SKM-1 (cell line): ENCODE measurements at regions not wholly inside any gene's neighbourhood (a gene's known extent, or its start where the extent isn't known, plus 50 kb on each side); places are given as distances from the start of the nearest gene placed in this dataset.
"Not testable (repeated sequence)": the region's sequence is repeated elsewhere in the genome, so short reads cannot be mapped to it uniquely, and the experiment has no call there.

Experiments used
- DNase-seq: peaks from one replicate; lab custom pipeline; 2025; ENCODE audit not compliant: unreplicated experiment; lab: John Stamatoyannopoulos, UW

DNA sequence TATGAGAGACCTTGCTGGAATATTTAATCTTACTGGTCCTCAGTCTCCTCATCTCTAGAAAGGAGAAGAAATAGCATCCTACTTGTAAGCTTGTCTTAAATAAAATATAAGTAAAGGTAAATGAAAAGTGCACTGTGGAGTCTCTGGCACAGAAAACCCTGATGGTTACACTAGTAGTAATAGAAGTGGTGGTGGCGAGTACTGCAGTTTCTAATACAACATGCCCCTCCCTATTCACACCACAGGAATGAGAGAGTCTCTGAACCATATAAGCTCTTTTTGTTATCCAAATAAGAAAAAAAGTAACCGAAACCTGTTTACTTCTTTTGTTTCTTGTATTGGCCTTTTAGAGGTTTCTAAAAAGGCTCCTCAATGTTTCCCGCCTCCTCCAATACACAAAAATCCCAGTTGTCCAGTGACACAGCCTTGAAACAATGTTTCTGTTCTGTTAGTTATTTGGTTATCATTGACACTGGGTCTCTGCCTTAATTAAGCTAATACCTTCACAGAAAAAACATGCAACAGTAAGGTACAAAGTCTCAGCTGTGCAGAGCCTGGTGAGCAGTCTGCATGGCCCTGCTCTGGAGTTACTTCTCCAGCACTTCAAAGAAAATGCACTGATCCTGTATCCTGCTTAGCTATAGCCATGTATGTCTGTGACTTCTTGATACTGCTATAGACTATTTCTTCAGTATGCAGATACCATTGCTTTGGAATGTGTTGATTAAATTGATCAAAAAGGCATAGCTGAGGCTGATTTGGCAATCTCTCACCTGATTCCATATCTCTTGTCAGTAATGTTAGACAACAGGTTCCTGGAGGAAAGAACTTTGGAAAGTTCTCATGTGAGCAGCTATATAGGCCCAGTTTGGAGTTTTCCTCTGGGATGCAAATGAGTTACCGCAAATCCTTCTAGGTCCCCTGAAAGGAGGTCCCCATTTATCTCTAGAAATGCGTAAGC lies 315.6 kb upstream of the IL12A start:
- DNase-seq: no peak

DNA sequence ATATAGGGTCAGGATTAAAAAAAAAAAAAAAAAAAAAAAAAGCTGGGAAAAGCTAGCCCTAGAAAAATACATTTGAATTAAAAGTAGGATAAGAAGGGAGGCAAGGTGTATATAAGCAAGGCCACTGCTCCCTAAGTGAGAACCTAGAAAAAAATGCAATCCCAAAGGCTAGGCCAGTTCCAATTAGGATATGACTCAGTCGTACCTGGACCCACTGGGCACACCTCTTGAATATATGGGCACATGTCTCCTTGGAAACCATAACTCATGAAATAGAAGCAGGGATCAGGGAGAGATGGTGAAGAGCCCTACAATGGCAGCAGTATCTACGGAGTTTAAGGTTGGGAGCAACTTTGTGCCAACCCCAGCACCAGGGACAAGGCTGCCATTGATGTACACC lies 314.1 kb upstream of the IL12A start:
- no peak for DNase-seq

DNA sequence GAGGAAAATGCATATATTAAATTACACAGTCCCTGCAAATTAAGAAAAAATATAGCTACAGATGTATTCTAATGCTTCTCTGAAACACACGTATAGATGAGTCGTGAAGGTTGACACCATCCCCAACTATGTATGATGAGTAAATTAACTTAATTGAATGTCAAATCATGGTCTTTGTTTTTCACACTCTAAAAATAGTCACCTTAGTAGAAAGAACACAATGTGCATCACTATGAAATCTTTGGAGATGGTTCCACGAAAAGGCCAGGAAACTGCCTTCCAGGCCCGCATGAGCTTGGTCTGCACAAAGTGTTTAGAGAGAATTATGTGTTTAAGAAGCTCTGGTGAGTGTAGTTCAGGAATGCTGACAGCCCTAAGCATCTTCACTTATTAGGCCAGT lies 313.4 kb upstream of the IL12A start:
- DNase-seq: no peak

DNA sequence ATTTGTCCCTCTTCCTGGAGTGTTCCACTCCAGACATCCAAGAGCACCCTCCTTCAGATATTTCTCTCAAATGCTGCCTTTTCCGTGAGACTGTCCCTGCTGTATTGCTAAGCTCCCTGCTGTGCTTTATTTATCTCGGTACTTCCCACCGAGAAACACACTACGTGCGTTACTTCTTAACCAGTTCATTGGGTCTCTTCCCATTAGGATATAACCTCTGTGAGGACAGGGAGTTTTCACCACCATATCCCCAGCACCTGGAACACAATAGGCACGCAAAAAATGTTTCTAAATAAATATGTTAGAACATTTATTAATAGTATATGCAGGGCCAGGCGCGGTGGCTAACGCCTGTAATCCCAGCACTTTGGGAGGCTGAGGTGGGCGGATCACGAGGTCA lies 308.7 kb upstream of the IL12A start:
- no peak for DNase-seq

DNA sequence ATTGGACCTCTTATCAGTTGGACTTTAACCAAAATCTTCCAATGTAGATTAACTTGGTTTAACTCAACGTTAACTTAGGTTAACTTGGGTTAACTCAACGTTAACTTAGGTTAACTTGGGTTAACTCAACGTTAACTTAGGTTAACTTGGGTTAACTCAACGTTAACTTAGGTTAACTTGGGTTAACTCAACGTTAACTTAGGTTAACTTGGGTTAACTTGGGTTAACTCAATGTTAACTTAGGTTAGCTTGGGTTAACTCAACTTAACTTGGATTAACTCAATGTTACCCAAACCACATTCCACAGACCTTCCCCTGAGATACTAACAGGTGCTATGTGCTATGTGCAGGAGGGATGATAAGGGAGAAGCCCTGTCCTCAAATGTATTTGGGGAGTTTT lies 306.9 kb upstream of the IL12A start:
- not testable (repeated sequence) for DNase-seq

DNA sequence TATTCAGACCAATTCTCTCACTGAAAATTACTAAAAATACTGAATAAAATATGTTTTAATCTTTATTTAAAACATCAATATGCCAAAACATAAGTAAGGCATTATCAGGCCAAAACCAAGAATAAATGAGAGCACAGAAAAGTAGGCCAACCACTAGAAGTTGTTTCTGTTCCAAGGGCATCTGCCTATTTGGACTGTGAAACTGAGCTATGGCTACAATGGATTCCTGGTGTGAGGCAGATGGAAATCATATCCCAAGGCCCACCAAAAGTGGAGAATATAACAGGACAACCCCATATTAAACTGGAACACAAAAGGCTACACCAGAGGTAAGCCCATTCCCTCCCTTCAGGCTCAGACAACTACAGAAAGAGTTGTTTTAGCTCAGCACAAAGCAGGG lies 302.8 kb upstream of the IL12A start:
- DNase-seq: no peak

DNA sequence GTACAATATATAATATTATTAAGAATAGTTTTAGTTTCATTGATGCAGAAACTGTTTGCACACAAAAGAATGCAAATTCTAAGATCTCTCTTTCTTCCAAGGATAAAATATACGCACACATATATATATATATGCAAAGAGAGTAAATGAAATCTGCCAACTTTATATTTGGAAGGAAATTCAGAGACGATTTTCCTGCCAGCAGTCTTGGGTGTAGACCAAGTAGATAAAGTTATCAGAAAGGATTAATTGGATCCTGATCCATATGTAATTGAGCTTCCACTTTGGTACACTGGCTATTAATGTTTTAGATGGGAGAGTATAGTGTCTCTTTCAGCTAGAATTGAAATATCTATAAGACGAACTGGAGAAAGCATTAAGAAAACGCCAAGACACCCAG lies 295.4 kb upstream of the IL12A start:
- DNase-seq: no peak

DNA sequence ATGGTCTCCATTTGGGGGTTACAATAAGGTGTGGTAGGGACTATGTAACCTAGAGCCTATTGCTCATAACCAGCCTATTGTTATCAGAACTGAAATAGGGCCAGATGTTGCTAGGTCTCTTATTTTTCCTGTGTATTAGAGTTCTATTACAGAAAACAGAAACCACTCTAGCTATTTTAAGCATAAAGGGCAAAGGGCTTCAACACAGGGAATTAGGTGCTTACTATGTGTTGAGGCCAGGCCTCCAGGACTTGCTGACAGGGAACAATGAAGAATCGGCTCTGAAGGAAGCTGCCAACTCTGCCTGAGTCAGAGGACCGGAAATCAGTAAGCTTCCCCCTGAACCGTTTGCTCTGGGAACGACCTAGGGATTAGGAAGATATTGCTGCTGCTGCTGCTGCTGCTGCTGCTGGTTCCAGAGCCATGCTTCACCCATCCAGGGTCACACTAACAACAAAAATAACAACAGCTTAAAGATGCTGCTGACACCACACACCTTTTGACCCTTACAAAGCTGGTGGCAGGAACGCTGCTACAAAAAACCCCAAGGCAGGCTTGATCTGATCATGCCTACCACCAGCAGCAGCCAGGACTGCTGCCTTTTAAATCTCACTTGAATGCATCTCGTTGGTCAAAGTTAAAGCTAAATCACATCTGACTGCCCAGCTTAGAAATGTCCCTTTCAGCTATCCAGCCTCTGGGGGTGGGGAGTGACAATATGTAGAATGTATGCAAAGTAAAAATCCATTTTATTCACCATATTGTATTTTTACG lies 276.9 kb upstream of the IL12A start:
- no peak for DNase-seq

DNA sequence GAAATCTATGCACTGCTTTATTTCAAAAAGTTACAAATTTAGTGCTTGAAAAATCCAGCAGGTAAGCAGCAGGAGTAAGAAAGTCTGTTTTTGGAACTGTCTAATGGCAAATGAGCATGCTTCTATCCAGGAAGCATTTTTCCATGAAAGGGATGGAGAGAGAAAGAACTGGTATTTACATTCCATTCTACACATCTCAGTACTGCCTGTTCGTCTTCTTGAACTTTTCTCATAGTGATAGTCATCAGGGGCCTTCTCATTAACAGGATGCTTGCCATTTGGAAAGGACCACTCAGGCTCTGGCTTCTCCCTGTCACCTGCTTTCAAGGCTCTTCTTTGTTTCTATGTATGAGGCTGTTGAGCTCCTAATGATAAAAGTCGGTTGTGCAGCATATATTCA lies 267.3 kb upstream of the IL12A start:
- no peak for DNase-seq

DNA sequence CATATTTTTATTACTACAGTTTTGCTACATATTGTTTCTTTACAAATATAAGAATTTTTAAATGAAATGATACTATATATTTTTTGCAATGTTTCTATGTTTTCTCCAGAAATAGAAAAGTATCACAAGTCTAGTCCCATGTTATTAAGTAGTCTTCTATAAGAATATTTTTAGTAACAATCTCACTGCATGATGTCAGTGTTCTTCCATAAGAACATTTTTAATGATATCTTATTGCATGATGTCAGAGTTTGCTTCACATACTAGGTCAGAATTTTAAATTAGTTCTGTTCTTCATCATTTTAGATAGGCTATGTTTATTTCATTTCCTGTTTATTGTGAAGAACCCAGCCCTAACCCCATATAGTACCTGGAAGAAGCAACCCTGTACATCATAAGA lies 265.3 kb upstream of the IL12A start:
- DNase-seq: no peak

DNA sequence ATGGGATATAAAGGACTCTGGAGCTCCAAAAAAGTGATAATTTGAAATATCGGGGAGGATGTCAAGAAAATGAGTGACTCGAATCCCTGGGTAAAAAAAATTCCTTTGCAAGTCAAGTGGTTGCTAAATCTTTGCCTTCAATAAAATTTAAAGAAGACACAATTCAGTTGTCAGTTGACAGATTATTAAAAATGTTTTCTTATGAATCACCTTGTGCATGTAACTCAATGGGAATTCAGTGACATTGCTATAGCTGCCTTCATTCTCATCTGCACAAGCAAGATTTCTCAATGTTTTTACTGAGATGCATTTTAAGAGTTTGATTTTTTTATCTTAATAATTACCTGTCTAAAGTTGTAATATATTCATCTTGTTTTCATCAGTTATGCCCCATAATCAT lies 264.0 kb upstream of the IL12A start:
- no peak for DNase-seq

DNA sequence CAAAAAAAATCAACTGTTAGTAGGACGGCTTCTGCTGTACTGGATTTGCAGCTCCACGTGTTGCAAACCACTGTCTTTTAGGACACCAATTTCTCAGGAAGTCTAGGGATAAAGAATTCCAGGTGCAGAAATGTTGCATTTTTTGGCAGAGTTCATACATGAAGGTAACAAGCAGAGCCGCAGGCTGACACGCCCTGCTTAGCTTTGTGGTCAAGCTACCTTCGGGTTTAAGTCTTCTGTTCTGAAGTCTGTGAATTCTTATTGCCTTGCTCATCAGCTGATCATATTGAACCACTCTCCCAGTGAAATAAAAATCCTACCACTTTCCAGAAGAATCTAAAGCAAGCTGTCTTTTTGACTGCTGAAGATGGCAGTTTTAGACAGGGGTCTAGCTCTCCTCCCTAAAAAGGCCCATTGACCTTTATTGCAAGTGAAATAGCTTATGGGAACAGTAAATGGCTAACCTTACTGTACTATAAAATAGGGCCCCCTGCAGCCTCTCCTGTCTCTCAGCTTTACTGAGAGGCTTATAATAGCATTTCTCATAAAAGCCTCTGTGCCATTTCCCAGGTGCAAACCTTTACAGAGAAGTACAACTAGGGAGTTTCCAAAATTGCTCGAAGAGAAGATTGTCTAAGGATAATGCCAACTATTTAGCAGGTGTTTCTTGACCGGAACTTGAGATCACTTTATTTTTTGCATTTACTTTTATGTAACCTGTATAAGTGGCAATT lies 262.2 kb upstream of the IL12A start:
- no peak for DNase-seq

DNA sequence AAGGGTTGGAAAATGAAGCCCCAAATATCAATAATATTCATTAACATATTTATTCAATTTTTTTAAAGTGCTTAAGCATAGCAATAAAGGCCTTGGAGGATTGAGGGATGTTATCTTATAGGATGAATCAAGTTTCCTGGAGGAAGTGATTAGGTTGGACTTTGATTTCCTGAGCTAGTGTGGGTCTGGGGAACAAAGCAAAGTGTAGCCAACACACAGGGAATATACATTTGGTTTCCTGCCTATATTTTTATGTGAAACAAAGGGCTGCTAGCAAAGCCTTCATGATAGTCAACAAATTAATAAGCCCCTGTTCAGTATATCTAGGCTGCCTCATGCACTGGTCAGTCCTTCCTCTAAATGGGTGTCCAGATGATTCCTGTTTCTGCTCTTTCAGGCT lies 261.1 kb upstream of the IL12A start:
- DNase-seq: no peak

DNA sequence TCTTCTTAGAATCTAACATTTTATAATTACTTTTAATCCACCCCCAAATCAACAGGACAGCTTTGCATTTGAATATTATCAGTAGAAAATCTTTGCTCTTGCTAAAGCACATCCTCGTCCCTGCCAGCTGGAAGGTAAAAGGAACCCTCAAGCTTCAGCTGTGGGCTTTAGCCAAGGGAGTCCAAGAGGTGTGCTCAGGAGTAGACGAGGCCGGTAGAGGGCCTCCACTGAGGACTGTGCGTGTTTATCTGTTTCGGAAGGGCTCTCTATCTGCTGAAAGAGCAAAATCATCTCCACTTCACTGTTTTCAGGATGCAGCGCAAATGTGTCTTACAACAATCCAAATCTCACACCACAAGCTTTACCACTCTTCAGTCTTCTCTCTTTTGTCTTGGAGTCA lies 257.4 kb upstream of the IL12A start:
- no peak for DNase-seq

DNA sequence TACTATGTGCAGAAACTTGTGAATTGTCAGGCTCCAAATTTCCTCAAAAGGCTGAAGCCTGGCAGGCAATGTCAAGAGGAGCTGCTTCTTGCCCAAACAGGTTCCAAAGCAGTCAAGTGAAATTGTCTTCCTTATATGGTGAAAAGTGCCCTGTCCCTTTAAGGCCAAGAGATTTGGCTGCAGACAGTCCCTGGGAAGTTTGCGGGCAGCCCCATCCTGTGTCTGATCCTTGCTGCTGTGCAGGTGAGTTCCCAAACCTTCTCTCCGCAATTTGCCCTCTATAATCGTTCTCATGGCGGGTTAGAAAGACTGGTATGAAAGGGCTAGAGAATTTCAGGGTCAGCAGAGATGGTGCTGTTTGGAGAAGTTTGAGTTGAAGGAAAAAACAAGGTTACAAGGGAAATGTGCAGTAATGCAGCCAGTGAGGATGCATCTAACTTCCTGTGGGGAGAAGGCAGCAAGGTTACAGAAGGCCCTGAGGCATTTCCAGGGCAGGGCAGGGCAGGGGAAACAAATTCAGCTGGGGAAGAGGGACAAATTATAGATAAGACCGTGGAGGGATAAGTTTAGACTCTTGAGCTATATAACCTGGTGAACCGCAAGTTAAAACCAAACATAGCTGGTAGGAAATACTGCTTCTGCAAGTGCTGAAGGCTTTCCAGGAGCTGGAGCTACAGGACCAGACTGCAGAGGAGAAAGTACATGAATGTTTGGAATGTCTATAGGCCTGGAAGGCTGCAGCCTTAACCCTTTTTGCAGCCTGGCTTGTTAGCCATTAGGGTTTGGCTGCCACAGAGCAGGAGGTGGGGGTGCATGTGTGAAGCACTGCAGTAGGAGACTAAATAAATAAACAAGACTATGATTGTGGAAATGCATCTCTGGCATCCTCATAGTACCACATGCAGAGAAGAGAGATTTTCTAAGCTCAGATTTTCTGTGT lies 256.2 kb upstream of the IL12A start:
- DNase-seq: no peak

DNA sequence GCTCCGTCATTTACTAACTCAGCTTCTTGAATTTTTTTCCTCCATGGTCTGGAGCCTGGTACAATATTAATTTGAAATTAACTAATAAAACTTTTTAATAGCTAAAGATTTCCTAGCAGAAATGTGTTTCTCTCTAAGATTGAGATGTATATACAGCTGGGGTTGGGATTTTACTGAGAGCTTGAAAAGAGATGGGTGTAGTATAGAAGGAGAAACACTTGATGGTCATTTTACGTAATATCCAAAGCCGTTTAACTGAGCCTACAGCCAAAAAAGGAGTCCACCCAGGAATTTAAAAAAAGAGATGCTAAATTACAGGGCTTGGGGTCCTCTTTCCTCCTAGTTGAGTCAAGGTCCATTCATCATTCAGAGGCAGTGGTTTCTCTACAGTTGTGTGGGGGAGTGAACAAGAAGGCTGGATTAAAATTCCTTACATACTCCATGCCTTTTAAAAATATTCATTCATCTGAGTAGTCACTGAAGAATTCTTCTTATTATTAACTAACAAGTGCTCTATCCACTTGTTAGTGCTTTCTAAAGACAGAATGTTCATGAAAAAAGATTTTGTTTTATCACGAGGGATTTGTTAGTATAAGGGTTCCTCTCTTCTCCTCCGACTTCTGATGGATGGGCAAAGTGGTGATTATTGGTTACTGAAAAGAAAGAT lies 255.3 kb upstream of the IL12A start:
- DNase-seq: no peak

DNA sequence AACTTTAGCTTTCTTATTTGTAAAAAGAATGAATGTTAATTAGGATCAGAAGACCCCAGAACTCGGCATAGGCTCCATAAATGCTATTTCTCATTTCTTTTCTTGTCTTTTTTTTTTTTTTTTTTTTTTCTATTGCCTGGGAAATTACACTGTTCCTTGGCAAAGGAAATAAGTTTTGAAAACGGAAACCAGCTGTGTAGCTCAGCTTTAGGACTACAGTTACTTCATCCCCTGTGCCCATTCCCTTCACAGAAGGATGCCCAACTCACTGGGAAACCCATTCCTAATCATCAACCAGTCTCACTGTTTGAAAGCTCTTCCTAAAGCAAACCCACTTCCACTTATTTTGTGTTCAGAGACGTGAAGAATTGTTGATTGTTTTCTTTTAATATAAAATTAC lies 254.0 kb upstream of the IL12A start:
- DNase-seq: no peak

DNA sequence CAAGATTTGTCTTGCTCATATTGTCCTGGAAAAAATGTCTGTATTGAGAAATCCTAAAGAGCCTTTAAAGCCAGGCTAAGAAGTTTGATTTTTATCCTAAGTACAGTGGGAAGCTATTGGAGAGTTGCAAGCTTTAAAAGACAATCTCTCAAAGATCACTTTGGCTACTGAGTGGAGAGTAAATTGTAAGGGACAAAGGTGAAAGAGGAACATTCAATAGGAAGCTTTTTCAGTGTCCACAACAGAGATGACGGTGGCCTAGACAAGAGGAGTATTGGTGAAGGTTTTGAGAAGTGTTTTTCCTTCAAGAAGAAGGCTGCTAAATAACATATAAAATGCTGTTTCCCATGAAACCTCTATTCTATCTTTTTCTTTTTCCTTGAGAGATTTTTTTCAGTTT lies 249.5 kb upstream of the IL12A start:
- DNase-seq: no peak

DNA sequence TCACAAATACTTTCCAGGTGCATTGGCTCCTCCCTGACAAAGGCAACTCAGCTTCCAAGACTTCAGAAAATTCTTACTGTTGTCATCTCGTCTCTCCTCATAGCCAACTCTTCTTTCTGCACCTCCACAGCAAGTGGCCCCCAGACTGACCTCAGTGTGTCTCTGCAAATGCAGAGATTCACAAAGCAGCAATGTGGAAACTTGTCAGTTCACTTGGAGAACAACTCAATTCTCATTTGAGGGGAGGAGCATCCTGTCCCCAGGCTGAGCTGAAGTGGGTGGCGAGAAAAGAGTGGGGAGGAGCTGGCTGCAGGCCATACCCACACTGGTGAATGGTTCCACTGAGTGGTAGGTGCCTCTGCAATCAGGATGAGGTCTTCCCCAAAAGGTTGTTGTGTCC lies 248.7 kb upstream of the IL12A start:
- no peak for DNase-seq

DNA sequence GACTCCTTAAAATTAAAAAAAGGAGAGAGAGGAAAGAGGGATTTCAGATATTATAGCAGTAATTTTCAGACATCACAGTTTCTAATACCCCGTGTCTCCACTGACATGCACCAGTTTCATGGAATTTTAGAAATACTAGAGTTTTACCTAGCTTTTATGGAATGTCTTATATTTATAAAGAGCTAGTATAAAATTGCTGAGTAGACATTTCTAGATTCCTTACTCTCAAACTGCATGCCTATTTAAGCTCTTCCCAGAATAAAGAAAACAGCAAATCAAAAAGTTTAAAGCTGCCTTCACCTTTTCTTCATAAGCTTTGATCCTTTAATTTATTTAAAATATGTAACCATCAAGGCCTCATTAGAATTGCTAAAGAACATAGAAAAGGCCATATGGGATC lies 247.4 kb upstream of the IL12A start:
- DNase-seq: no peak
